ENCODE measurements at regions not wholly inside any gene's neighbourhood (a gene's known extent, or its start where the extent isn't known, plus 50 kb on each side); places are given as distances from the start of the nearest gene placed in this dataset.

DNA sequence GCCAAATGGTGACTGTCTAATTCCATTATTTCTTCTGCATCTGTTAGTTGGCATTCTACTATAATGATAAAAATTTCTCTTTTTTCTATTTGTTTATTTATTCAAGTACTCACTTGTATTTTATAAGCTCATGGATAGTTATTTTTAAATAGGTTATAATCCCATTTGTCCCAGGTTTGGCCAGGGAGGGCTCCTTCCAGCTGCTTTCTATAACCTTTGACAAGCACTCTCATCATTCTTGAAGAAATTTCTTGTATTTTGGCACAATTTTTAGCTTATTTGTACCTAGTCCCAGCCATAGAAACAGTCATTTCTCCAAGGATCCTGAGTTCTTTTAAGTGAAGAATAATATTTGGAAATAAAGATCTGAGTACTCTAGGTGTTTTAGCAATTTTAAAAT lies 1038.6 kb upstream of the AGA start:
- TF ChIP-seq, protein P1, sequence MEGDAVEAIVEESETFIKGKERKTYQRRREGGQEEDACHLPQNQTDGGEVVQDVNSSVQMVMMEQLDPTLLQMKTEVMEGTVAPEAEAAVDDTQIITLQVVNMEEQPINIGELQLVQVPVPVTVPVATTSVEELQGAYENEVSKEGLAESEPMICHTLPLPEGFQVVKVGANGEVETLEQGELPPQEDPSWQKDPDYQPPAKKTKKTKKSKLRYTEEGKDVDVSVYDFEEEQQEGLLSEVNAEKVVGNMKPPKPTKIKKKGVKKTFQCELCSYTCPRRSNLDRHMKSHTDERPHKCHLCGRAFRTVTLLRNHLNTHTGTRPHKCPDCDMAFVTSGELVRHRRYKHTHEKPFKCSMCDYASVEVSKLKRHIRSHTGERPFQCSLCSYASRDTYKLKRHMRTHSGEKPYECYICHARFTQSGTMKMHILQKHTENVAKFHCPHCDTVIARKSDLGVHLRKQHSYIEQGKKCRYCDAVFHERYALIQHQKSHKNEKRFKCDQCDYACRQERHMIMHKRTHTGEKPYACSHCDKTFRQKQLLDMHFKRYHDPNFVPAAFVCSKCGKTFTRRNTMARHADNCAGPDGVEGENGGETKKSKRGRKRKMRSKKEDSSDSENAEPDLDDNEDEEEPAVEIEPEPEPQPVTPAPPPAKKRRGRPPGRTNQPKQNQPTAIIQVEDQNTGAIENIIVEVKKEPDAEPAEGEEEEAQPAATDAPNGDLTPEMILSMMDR (IDR thresholded peaks at IDR 0.05; ENCODE audit: unreplicated experiment): no peak
- Mint-ChIP-seq H3K9me3 (ENCODE audit: unreplicated experiment) (no peaks in the 10 kb centered on the region), H3K27ac (ENCODE audit: unreplicated experiment) (no peak overlapping the region), H3K27me3 (ENCODE audit: unreplicated experiment) (no peaks in the 10 kb centered on the region), H3K36me3 (ENCODE audit: low read depth, unreplicated experiment) (no peaks in the 10 kb centered on the region), H3K4me1 (ENCODE audit: unreplicated experiment) (no peaks in the 10 kb centered on the region), H3K4me3 (ENCODE audit: unreplicated experiment) (no peak overlapping the region)
- DNase-seq (ENCODE audit: low spot score): no peak

DNA sequence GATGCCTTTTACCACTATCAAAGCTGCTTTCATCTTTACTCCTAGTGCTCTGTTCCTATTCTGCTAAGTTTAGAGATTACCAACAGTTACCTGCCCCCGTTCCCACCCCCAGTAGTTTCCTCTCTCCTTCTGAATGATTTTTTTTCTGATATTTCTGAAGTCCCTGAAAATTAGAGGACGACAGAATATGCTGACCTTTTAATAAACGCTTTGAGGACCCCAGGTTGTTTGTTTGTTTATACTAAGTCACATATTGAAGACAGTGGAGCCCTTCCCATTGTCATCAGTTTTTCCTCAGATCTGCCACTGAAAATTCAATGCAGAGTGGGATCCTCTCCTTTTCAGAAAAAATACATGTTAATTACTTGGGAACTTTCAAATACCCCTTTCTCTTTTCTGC lies 1039.3 kb upstream of the AGA start:
- Mint-ChIP-seq H3K4me3 (ENCODE audit: unreplicated experiment) (no peak overlapping the region), H3K36me3 (ENCODE audit: low read depth, unreplicated experiment) (no peaks in the 10 kb centered on the region), H3K9me3 (ENCODE audit: unreplicated experiment) (no peaks in the 10 kb centered on the region), H3K27ac (ENCODE audit: unreplicated experiment) (no peak overlapping the region), H3K4me1 (ENCODE audit: unreplicated experiment) (no peaks in the 10 kb centered on the region), H3K27me3 (ENCODE audit: unreplicated experiment) (no peaks in the 10 kb centered on the region)
- TF ChIP-seq, protein P1 (IDR thresholded peaks at IDR 0.05; ENCODE audit: unreplicated experiment): no peak
- DNase-seq (ENCODE audit: low spot score): no peak

DNA sequence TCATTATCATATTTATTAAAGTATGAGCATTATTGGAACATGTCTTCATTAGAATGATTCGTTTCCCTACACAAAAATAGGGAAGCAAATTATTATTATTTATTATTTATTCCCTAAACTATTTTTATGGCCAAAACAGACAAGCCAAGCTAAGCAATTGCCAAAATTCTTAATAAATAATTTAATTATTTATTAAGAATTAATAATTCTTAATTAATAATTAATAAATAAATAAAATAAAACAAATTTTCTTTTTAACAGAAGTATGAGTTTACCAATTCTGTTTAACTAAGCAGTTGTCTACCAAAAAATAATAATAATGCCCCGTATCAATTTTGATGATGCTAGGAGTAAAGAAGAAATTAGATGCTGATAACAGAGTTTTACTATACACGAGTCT lies 1080.8 kb upstream of the AGA start:
- no peak overlapping the region for H3K27ac Mint-ChIP-seq (ENCODE audit: unreplicated experiment)
- no peak overlapping the region for H3K4me3 Mint-ChIP-seq (ENCODE audit: unreplicated experiment)
- TF ChIP-seq, protein P1 (IDR thresholded peaks at IDR 0.05; ENCODE audit: unreplicated experiment): no peak
- no peaks in the 10 kb centered on the region for H3K27me3 Mint-ChIP-seq (ENCODE audit: unreplicated experiment)
- H3K36me3 Mint-ChIP-seq (ENCODE audit: low read depth, unreplicated experiment): no peaks in the 10 kb centered on the region
- no peaks in the 10 kb centered on the region for H3K4me1 Mint-ChIP-seq (ENCODE audit: unreplicated experiment)
- DNase-seq (ENCODE audit: low spot score): no peak
- peaks cover 5% of the 10 kb centered on the region for H3K9me3 Mint-ChIP-seq (ENCODE audit: unreplicated experiment)

DNA sequence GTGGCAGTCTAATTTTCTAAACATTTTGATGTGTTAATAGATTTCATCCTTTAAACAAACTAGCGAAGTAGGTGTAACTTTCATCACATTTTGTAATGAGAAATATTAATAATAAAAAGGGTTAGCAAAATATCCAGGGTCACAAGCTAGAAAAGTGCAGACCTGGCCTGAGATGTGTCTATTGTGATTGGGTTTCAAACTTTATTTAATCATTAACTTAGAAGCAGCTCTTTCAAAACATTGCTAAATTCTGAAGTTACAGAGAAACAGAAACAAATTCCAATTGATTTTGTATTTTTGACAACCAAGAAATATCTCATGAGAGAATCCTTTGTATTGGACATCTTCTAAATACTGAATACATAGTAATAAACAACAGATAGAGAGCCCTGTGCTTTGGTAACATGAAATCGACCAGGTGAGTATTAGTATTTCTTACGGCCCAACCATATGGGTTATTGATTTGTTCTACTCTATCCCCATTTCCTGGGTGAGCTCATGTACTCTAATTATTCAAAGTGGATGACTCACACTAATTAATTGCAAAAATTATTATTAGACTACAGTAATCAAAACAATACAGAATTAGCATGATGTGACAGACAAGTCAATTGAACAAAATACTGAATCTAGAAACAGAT lies 1093.8 kb upstream of the AGA start:
- Mint-ChIP-seq H3K4me3 (ENCODE audit: unreplicated experiment) (no peak overlapping the region), H3K36me3 (ENCODE audit: low read depth, unreplicated experiment) (no peaks in the 10 kb centered on the region), H3K9me3 (ENCODE audit: unreplicated experiment) (no peaks in the 10 kb centered on the region), H3K27ac (ENCODE audit: unreplicated experiment) (no peak overlapping the region), H3K4me1 (ENCODE audit: unreplicated experiment) (no peaks in the 10 kb centered on the region), H3K27me3 (ENCODE audit: unreplicated experiment) (no peaks in the 10 kb centered on the region)
- TF ChIP-seq, protein P1 (IDR thresholded peaks at IDR 0.05; ENCODE audit: unreplicated experiment): no peak
- no peak for DNase-seq (ENCODE audit: low spot score)

DNA sequence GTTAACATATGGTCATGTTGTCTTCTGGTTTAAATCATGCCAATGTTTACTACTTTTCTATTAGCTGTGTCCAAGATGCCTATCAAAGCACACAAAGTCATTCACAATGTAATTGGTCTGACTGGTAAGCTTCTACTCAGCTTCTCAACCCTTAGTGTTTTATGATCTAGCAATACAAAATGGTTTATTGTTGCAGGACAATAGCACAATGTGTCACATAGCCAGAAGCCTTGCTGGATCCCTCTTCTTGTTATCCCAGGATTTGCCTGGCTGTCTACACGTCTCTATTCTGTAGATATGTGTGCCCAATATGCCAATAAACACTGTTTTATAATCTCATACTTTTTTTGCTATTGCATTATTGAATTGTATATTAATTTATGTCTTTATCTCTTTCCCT lies 1111.0 kb upstream of the AGA start:
- no peak overlapping the region for H3K27ac Mint-ChIP-seq (ENCODE audit: unreplicated experiment)
- TF ChIP-seq, protein P1 (IDR thresholded peaks at IDR 0.05; ENCODE audit: unreplicated experiment): no peak
- H3K4me1 Mint-ChIP-seq (ENCODE audit: unreplicated experiment): no peaks in the 10 kb centered on the region
- no peaks in the 10 kb centered on the region for H3K36me3 Mint-ChIP-seq (ENCODE audit: low read depth, unreplicated experiment)
- DNase-seq (ENCODE audit: low spot score): no peak
- no peaks in the 10 kb centered on the region for H3K27me3 Mint-ChIP-seq (ENCODE audit: unreplicated experiment)
- no peaks in the 10 kb centered on the region for H3K9me3 Mint-ChIP-seq (ENCODE audit: unreplicated experiment)
- no peak overlapping the region for H3K4me3 Mint-ChIP-seq (ENCODE audit: unreplicated experiment)

Measured in endothelial cell (in vitro differentiated cells).